HG03575 (cell line): ENCODE measurements at regions not wholly inside any gene's neighbourhood (a gene's known extent, or its start where the extent isn't known, plus 50 kb on each side); places are given as distances from the start of the nearest gene placed in this dataset.
"Not testable (repeated sequence)": the region's sequence is repeated elsewhere in the genome, so short reads cannot be mapped to it uniquely, and the experiment has no call there.

Experiments
- ATAC-seq: cut with Tn5 transposase; IDR thresholded peaks from one replicate; pipeline ENCODE4 v1.9.1; 2021; ENCODE audit not compliant: unreplicated experiment, insufficient number of reproducible peaks, low FRiP score; ENCODE audit errors: extremely low read depth

DNA sequence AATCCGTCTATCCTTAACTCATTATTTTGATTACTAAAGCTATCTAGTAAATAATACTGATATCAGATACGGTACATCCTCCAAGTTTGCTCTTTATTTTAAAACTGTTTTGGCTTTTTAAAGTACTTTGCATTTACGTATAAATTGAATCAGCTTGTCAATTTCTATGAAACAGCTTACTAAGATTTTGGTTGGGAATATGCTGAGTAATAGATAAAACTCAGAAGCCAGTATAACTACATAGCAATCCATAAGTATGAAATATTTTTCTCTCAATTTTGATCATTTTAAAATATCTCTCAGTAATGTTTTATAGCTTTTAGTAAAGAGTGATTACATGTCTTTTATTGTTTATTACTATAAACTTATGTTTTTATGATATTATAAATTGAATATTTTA lies 116.2 kb upstream of the SOX11 start:
- no peak for ATAC-seq

GRCh38 chr2:5587766-5588165 lies 104.4 kb upstream of the SOX11 start:
- no peak for ATAC-seq

DNA sequence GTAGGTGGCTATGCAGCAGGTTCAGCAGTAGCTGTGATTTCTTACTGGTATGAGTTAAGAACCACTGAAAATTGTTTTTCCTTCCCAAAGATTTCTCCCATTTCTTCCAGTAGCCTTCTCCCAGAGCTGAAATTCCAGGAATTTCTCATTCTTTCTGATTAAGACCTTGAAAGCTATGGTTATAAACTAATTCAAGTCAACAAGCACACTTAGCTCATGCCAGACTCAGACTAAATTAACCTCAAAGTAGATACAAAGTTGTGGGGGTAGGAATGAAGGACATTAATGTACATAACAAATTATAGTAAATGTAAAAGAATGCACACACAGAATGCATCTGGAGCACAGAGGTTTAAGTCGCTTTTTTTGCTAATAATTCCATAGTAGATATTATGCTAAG lies 103.6 kb upstream of the SOX11 start:
- no peak for ATAC-seq

GRCh38 chr2:5589183-5589582 lies 103.0 kb upstream of the SOX11 start:
- no peak for ATAC-seq

DNA sequence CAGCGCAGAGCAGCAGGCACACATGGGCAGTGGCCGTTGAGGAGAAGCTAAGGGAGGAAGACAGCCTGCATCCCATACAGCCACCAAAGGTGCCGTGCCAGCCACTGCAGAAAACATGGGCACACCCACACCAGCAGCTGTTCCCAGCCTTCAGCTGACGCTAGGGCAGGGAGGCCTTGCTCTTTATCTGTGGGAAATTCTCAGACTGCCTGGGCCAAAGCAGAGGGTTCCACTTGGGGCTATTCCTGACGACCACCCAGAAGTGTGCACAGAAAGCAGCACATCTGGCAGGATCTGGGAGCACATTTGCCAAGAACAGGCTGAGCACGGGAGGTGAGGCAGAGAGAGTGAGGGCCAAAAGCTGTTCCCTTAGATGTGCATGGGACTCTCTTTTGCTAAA lies 101.3 kb upstream of the SOX11 start:
- no peak for ATAC-seq

DNA sequence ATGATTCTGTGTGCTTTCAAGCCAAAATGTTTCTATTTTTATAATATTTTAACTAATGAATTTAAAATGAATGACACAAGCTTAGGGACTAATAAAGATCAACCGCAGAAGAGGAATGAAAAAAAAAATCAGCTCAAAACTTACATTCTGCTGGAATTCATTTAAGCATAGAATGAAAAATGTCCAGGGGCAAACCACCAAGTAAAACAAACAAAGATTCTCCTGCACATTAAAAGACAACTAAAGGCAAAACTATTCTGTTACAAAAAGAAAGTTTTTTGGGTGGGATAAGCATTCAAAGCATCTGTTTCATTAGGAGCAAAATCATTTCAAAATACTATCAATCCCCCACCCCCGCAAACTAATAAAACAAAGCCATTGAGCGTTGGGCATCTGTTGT lies 99.3 kb upstream of the SOX11 start:
- ATAC-seq: no peak

- no peak for ATAC-seq
These were observed 97.9 kb upstream of the SOX11 start for GRCh38 chr2:5594249-5594695.

GRCh38 chr2:5596868-5597267 lies 95.3 kb upstream of the SOX11 start:
- no peak for ATAC-seq

- ATAC-seq: no peak
These were observed 94.0 kb upstream of the SOX11 start for GRCh38 chr2:5598156-5598555.

DNA sequence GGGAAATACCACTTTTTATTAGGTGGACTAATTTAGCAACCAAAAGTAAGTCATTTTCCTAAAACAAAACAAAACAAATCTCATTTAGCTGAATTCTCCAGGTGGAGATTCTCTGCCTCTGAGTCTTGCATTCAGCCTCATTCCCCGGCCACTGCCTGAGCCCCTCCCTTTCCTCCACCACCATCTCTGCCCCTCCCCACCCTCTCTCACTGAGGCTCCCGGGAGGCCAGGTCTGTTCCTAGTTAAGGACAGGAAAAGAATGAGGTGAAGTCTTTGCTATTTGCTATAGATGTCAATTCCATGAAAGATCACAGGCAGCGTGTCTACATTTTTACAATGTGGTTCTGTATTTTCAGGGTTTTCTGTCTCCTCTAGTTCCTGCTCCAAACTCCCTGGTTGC lies 83.0 kb upstream of the SOX11 start:
- no peak for ATAC-seq

DNA sequence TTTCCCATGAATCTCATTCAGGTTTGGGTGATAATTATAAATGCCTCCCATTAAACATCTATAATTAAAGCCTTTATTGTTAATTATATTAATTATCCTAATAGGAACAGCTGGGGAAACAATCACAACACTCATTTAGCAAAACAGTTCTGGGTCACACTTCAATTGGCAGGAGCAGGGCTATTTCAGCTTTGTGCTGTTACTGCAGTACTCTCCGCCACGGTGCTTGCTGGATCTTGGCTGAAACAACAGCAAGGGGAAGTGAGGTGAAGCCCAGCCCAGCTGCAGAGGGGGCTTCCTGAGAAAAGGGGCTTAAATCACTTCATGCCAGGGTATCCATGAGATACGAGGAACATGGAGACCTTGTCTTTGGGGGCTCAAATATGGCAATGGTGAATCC lies 79.5 kb upstream of the SOX11 start:
- no peak for ATAC-seq

DNA sequence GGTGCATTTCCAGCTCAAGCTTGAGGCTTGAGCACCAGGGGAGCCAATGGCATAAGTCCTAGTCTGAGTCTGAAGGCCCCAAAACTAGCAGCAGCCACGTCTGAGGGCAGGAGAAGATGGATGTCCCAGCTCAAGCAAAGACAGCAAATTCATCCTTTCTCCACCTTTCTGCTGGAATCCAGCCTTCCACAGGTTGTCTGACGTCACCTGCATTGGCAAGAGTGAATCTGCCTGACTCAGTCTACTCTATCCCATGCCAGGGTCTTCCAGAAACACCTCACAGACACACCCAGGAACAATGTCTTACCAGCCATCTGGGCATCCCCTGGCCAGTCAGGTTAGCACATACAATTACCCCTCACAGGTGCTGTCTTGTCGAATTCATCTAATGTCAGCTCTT lies 76.2 kb upstream of the SOX11 start:
- ATAC-seq: no peak

DNA sequence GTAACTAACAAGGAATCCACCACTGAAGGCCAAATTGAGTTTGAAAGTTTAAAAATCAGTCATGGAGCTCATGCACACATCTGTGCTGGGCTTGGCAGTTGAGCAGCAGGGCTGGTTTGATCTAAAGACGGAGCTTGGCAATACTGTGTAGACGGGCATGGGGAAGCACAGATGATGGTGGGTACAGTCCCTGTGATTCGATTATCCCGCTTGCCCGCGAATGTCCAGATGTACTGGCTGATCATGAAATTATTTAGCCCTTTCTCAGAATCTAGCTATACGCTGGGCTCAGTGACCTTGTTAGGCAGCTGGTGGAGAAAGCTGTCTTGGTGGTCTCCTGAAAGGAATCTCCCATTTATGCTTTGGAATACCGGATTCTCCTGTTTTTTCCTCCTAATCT lies 74.8 kb upstream of the SOX11 start:
- no peak for ATAC-seq

DNA sequence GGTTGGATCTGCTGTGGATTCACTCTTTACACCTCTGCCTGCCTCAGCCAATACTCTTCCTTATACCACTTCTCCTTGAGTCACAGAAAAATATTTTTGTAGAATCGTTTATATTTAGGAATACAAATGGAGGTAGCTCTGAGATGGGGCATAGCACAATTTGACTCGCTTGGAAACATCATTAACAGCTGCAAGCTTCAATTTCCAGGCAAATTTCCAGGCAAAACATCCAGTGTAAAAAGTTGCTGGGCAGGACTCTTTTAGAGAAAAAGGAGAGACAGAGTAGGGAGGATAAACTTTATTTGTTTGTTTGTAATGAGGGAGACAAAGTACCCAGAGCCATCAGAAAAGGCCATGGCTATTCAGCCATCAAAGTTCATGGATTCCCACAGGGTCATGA lies 74.4 kb upstream of the SOX11 start:
- ATAC-seq: no peak

DNA sequence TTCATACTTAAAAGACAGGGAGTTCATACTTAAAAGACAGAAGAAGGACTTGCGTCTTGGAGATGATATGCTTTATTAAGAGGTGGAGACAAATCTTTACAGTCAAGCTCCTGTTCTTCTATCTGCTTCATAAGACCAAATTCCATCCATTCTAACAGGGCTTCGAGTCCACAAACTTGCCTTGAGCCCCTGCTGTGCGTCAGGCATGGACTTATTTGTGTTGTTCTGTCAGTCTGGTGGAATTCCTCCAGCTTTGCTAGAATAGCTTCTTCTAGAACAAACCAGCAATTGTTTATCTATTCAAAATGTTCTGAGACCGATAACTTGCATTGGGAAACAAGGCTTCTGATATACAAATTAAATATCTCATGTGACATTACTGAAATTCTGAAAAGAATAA lies 73.9 kb upstream of the SOX11 start:
- no peak for ATAC-seq

- ATAC-seq: not testable (repeated sequence)
These were observed 66.6 kb upstream of the SOX11 start for GRCh38 chr2:5625556-5626065.

DNA sequence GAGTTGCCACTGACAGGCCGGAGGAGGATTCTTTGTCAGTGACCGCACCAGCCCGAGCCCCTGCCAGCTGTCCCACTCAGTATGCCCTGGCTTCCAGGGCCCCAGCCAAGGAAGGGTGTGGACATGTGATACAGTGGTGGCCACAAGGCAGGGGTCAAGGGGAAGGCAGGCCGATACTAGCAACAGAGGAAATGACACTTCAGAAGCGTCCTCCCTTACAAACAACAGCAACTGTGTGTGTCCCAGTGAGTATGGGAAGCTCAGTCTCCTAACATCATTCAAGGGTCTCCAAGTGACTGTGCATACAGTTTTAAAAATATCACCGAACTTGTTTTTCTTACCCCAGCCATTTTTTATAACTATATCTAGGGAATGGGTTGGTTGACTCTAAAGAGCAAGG lies 63.7 kb upstream of the SOX11 start:
- not testable (repeated sequence) for ATAC-seq

DNA sequence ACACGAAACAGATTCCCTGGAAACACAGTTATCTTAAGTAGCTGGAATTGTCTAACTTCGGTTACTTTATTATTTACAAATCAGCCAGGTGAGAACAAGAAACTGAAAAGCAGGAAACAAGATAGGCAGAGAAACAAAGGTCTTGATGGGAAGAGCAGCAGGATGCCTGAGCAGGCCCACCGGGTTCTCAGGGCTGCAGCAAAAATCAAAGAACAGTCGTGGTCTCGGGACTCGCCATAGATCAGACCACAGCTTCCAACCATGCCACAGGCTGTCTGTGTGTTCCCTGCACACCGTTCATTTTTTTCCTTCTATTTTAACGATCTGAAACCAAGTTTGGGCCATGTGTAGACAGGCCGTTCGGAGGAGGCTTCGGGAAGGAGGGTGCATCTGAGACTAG lies 62.7 kb upstream of the SOX11 start:
- ATAC-seq: not testable (repeated sequence)

DNA sequence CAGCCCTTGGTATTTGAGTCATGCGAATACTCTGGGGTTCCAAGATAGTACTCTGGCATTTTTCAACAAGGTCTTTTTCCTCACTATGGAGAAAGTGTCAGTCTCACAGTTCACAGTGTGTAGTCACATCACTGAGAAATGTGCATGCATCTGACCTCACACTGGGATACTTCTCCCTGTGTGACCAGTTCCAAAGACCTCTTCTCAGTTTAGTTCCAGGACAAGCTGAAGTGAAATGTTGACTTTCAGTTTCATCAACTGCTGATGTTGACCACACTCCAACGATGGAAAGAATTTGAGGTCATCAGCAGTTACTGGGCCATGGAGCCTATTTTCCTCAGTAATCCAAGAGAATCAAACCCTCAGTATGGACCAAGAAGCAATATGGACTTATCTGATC lies 55.1 kb upstream of the SOX11 start:
- not testable (repeated sequence) for ATAC-seq
